Panc1 (cell line): ENCODE measurements at regions not wholly inside any gene's neighbourhood (a gene's known extent, or its start where the extent isn't known, plus 50 kb on each side); places are given as distances from the start of the nearest gene placed in this dataset.

Experiments used
- ATAC-seq: fragments of 200-7000 bp; cut with Tn5 transposase; 2 replicates; pipeline ENCODE4 v1.9.1; 2020; ENCODE audit warnings: mild to moderate bottlenecking, moderate library complexity
- BruUV-seq: library from RNA; stranded (reverse); fragments of 400-500 nt; replicated peaks from 2 replicates; lab custom pipeline; 2021; lab: Mats Ljungman, UMichigan
- CTCF ChIA-PET: fragments of 300-600 bp; sonication (Branson Sonifier 250); formaldehyde crosslinking; loops from one replicate; lab custom pipeline; 2022; ENCODE audit warnings: antibody characterized with exemption; lab: Charles Lee
- POLR2A ChIA-PET: fragments of 300-600 bp; sonication (Branson Sonifier 250); formaldehyde crosslinking; loops from one replicate; lab custom pipeline; 2022; ENCODE audit warnings: antibody characterized with exemption; lab: Charles Lee
- DNase-seq: peaks from one replicate; pipeline ENCODE4 v3.0.0-alpha.2; 2010; ENCODE audit warnings: low read depth, low spot score
- H3K27ac ChIP-seq: 2 replicates; pipeline ENCODE4 v1.5.1; 2011; ENCODE audit warnings: mild to moderate bottlenecking, low read length, inconsistent platforms
- H3K27me3 ChIP-seq: fragments of 200-500 bp; sonication (Bioruptor generic); 2 replicates; pipeline ENCODE4 v1.6.0; 2014; ENCODE audit warnings: low read length, inconsistent platforms; ENCODE audit not compliant: control insufficient read depth, insufficient read depth
- H3K36me3 ChIP-seq: fragments of 200-500 bp; sonication (Bioruptor generic); 2 replicates; pipeline ENCODE4 v1.5.1; 2014; ENCODE audit warnings: inconsistent platforms, mild to moderate bottlenecking, low read length, moderate library complexity; ENCODE audit not compliant: control insufficient read depth, insufficient read depth
- H3K4me1 ChIP-seq: 2 replicates; pipeline ENCODE4 v1.5.1; 2011; ENCODE audit warnings: inconsistent platforms, mild to moderate bottlenecking, low read length, moderate library complexity; ENCODE audit not compliant: control insufficient read depth, insufficient read depth
- H3K4me3 ChIP-seq, 2 experiments: 2 replicates each; pipeline ENCODE4 v1.5.1; 2011 to 2012; ENCODE audit warnings: low read depth in 2 of 2, low read length in 2 of 2, mild to moderate bottlenecking in 2 of 2, inconsistent platforms in 1 of 2, moderate library complexity in 1 of 2
- H3K9me3 ChIP-seq: fragments of 200-500 bp; sonication (Bioruptor generic); 2 replicates; pipeline ENCODE4 v1.5.1; 2014; ENCODE audit warnings: low read depth, mild to moderate bottlenecking, inconsistent platforms, low read length, moderate library complexity; ENCODE audit not compliant: control insufficient read depth, insufficient read depth
- POLR2AphosphoS5 ChIP-seq: IDR thresholded peaks from 2 replicates; pipeline ENCODE4 v1.6.1; 2012; ENCODE audit warnings: mild to moderate bottlenecking, low read depth, low read length, moderate library complexity
- SIN3A ChIP-seq: IDR thresholded peaks from 2 replicates; pipeline ENCODE4 v1.6.1; 2012; ENCODE audit warnings: low read depth, mild to moderate bottlenecking, low read length, moderate library complexity, borderline replicate concordance; ENCODE audit not compliant: insufficient read depth
- TCF7L2 ChIP-seq: IDR thresholded peaks from 2 replicates; pipeline ENCODE4 v1.6.1; 2011; ENCODE audit warnings: mild to moderate bottlenecking, low read depth, low read length, inconsistent platforms
- in situ Hi-C: cut with HindIII; loops from 2 replicates; pipeline ENCODE4 v1.10.0; 2016; ENCODE audit warnings: low sequenced_read_pairs, low pct_unique_long_range_greater_than_20kb
- intact Hi-C: fragments of 100-400 bp; cut with micrococcal nuclease; formaldehyde crosslinking; loops from one replicate; pipeline ENCODE4 v1.10.0; 2022; ENCODE audit not compliant: unreplicated experiment
- TF ChIP-seq, protein P1 (sequence below), 2 experiments: IDR thresholded peaks; 2 replicates each; pipeline ENCODE4 v1.6.1; 2011 to 2012; ENCODE audit warnings: low read depth in 2 of 2, control low read depth in 1 of 2, low read length in 1 of 2, mild to moderate bottlenecking in 1 of 2, moderate library complexity in 1 of 2; ENCODE audit not compliant: insufficient read depth in 1 of 2
- TF ChIP-seq, protein P2 (sequence below): fragments of 450-650 bp; IDR thresholded peaks from 2 replicates; pipeline ENCODE4 v1.5.1; 2017; ENCODE audit warnings: mild to moderate bottlenecking

- CTCF ChIA-PET = no interaction called here
- no peak for ATAC-seq
Observed at GRCh38 chr15:93887151-93887550, 344.2 kb upstream of the MCTP2 start.

DNA sequence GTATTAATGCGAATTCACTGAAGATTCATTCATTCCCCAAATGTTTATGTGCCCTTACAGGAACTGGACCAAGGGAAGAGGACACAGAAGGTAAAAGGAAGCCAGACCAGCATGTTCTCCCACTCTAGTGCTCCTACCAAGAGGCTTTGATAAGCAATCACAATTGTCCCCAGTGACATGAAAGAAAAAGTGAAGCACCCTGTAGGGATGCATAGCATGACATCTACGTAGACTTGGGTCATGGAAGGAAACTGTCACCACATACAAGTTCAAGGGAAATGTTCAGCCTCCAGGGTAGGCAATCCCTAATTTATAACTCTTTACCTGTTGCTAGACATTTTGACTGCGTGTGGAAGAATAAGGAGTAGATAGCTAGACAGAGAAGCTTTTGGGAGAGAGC is 348.6 kb upstream of the MCTP2 start:
- Histone ChIP-seq H3K36me3 (no peaks in the 10 kb centered on the region), H3K27ac (no peak overlapping the region), H3K4me1 (no peaks in the 10 kb centered on the region), H3K4me3 (no peak overlapping the region), H3K9me3 (no peaks in the 10 kb centered on the region), H3K27me3 (no peaks in the 10 kb centered on the region)
- POLR2A ChIA-PET = no interaction called here
- no peak for ATAC-seq
- in situ Hi-C loops = no loop called here
- DNase-seq = no peak
- intact Hi-C loops = no loop called here
- CTCF ChIA-PET = no interaction called here
- TF ChIP-seq, protein P1, sequence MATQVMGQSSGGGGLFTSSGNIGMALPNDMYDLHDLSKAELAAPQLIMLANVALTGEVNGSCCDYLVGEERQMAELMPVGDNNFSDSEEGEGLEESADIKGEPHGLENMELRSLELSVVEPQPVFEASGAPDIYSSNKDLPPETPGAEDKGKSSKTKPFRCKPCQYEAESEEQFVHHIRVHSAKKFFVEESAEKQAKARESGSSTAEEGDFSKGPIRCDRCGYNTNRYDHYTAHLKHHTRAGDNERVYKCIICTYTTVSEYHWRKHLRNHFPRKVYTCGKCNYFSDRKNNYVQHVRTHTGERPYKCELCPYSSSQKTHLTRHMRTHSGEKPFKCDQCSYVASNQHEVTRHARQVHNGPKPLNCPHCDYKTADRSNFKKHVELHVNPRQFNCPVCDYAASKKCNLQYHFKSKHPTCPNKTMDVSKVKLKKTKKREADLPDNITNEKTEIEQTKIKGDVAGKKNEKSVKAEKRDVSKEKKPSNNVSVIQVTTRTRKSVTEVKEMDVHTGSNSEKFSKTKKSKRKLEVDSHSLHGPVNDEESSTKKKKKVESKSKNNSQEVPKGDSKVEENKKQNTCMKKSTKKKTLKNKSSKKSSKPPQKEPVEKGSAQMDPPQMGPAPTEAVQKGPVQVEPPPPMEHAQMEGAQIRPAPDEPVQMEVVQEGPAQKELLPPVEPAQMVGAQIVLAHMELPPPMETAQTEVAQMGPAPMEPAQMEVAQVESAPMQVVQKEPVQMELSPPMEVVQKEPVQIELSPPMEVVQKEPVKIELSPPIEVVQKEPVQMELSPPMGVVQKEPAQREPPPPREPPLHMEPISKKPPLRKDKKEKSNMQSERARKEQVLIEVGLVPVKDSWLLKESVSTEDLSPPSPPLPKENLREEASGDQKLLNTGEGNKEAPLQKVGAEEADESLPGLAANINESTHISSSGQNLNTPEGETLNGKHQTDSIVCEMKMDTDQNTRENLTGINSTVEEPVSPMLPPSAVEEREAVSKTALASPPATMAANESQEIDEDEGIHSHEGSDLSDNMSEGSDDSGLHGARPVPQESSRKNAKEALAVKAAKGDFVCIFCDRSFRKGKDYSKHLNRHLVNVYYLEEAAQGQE (IDR thresholded peaks at IDR 0.05; ENCODE audit: insufficient read depth in 1 of 2, low read depth in 2 of 2, low read length in 1 of 2) = no peak
- TF ChIP-seq POLR2AphosphoS5 = no peak
- no peak for TF ChIP-seq TCF7L2
- TF ChIP-seq, protein P2, sequence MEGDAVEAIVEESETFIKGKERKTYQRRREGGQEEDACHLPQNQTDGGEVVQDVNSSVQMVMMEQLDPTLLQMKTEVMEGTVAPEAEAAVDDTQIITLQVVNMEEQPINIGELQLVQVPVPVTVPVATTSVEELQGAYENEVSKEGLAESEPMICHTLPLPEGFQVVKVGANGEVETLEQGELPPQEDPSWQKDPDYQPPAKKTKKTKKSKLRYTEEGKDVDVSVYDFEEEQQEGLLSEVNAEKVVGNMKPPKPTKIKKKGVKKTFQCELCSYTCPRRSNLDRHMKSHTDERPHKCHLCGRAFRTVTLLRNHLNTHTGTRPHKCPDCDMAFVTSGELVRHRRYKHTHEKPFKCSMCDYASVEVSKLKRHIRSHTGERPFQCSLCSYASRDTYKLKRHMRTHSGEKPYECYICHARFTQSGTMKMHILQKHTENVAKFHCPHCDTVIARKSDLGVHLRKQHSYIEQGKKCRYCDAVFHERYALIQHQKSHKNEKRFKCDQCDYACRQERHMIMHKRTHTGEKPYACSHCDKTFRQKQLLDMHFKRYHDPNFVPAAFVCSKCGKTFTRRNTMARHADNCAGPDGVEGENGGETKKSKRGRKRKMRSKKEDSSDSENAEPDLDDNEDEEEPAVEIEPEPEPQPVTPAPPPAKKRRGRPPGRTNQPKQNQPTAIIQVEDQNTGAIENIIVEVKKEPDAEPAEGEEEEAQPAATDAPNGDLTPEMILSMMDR = no peak
- no peak for TF ChIP-seq SIN3A
- BruUV-seq = no TSS peak

More at GRCh38 chr15:93887151-93887550, 344.2 kb upstream of the MCTP2 start:
- in situ Hi-C loops = no loop called here
- no peaks in the 10 kb centered on the region for H3K9me3 ChIP-seq
- H3K27ac ChIP-seq = no peak overlapping the region
- TF ChIP-seq TCF7L2 (no peak), POLR2AphosphoS5 (no peak), SIN3A (no peak)
- TF ChIP-seq, protein P2 = no peak
- TF ChIP-seq, protein P1 (IDR thresholded peaks at IDR 0.05; ENCODE audit: insufficient read depth in 1 of 2, low read depth in 2 of 2, low read length in 1 of 2) = no peak
- DNase-seq = no peak
- H3K4me3 ChIP-seq = no peak overlapping the region
- intact Hi-C loops = no loop called here
- no peaks in the 10 kb centered on the region for H3K4me1 ChIP-seq
- no peaks in the 10 kb centered on the region for H3K27me3 ChIP-seq
- POLR2A ChIA-PET = no interaction called here
- BruUV-seq = no TSS peak
- no peaks in the 10 kb centered on the region for H3K36me3 ChIP-seq
